ENCODE measurements at regions not wholly inside any gene's neighbourhood (a gene's known extent, or its start where the extent isn't known, plus 50 kb on each side); places are given as distances from the start of the nearest gene placed in this dataset.

DNA sequence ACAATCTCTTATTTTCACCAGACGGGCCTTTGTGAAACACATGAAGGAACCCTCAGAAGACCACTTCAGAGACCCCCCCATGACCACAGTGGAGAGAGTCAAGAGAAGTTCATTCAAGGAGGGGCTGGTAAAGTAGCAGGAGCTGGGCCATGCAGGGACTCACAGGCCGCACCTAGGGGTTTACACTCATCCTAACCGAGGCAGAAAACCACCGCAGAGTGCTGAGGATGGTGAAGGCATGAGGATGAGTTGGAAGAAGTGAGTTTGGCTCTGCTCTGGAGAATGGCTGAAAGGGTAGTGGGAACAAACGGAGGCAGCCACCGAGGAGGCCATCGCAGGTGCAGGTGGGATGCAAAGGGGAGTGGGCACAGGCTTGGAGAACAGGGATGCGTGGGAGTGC is 1046.9 kb downstream of the UQCRFS1 start:
- TF ChIP-seq, protein P1, sequence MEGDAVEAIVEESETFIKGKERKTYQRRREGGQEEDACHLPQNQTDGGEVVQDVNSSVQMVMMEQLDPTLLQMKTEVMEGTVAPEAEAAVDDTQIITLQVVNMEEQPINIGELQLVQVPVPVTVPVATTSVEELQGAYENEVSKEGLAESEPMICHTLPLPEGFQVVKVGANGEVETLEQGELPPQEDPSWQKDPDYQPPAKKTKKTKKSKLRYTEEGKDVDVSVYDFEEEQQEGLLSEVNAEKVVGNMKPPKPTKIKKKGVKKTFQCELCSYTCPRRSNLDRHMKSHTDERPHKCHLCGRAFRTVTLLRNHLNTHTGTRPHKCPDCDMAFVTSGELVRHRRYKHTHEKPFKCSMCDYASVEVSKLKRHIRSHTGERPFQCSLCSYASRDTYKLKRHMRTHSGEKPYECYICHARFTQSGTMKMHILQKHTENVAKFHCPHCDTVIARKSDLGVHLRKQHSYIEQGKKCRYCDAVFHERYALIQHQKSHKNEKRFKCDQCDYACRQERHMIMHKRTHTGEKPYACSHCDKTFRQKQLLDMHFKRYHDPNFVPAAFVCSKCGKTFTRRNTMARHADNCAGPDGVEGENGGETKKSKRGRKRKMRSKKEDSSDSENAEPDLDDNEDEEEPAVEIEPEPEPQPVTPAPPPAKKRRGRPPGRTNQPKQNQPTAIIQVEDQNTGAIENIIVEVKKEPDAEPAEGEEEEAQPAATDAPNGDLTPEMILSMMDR (IDR thresholded peaks at IDR 0.05), result no peak
- no peak for TF ChIP-seq POLR2A (IDR thresholded peaks at IDR 0.05)
